NCI-H748 (cell line): ENCODE measurements at regions not wholly inside any gene's neighbourhood (a gene's known extent, or its start where the extent isn't known, plus 50 kb on each side); places are given as distances from the start of the nearest gene placed in this dataset.
"Not testable (repeated sequence)": the region's sequence is repeated elsewhere in the genome, so short reads cannot be mapped to it uniquely, and the experiment has no call there.

ENCODE experiments used
- DNase-seq: peaks from one replicate; lab custom pipeline; 2025; ENCODE audit not compliant: unreplicated experiment; lab: John Stamatoyannopoulos, UW

DNA sequence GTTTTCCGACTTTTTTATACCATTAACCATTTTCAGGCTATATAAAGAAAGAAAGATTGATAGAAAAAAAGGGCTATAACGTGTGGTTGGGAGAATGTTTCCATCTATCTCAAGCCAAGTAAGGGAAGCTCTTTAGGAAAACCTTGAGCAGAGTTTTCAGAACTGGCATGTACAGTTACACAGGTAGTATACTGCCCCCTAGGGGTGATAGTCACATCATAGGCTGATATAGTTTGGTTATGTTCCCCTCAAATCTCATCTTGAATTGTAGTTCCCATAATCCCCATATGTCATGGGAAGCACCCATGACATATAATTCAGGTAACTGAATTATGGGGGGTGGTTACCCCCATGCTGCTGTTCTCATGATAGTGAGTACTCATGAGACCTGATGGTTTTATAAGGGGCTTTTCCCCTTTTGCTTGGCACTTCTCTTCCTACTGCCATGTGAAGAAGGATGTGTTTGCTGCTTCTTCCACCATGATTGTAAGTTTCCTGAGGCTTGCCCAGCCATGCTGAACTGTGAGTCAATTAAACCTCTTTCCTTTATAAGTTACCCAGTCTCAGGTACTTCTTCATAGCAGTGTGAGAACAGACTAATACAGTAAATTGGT is 186.8 kb downstream of the TMA16 start:
- peak; percentile 56 for DNase-seq

DNA sequence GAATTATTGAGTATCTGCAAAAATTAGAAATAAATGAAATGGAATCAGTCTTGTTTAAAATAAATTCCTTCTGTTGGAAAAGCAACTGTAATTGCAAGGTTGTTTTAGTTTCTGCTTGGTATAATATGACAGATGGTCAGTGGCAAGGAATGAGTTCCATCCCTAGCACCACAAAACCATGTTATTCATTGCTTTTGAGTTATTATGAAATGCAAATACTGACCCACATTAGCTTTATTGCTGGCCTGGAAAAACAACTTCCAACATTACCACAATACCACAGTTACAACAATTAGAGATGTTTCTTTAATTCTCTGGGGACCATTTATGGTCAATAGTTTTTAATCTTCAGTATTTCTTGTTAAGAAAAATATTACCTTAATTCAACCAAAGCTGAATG is 194.4 kb downstream of the TMA16 start:
- no peak for DNase-seq

GRCh38 chr4:163693211-163693610 is 198.7 kb downstream of the TMA16 start:
- DNase-seq: no peak

GRCh38 chr4:163693776-163694175 is 199.3 kb downstream of the TMA16 start:
- DNase-seq: no peak

- DNase-seq: no peak
These were observed 199.9 kb downstream of the TMA16 start for GRCh38 chr4:163694385-163694784.

DNA sequence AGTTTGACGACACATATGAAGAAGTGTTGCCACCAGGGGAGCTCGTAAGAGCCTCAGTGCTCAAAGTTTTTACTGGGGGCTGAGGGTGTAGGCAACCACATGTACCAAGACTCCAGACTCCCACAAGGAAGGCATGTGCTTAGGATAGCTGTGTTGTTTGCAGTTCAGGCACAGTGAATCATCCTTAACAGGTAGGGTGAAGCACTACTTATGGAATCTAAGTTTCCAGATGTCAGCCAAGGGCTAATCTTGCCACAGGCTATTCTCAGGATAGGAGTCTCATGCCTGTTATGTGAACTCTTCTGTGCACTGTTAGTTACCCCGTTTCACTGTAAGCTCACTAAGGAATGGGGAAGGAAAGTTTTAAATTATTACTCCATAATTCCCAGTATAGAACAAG is 202.6 kb downstream of the TMA16 start:
- DNase-seq: no peak

- not testable (repeated sequence) for DNase-seq
These were observed 205.9 kb downstream of the TMA16 start for GRCh38 chr4:163700383-163700782.

DNA sequence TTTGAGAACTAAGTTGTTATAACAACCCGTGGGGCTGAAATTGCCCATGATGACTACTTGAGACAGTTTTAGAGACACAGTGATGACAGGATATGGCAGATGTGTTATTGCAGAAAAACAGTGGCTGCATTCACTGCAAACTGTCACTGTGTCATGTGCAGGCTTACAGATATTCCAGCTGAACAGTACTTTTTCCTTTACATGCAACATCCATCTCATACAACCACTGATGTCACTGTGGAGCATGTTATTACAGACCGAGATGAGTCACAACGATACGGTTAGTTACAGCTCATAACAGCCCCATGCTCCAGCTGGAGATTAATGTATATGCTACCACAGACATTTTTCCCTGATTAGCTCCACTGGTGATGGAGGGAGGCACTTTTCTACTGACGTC is 207.4 kb downstream of the TMA16 start:
- DNase-seq: peak; percentile 4

DNA sequence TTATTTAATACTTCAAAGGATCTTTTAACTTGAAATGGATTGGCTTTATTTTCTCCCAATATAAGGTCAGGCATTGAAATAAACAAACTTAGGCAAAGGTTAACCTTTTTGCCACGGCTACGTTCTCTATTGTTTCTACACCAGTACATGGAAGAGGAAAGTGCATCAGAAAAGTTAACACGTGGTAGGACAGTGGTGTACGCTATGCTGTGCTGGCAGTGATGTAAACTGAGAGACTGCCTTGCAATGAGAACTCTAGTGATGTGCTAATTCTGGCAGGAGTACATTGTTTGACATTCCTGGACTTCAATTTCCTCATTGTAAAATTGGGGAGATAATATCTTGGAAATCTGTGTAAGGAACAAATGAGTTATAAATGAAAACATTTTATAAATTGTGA is 208.2 kb downstream of the TMA16 start:
- no peak for DNase-seq

DNA sequence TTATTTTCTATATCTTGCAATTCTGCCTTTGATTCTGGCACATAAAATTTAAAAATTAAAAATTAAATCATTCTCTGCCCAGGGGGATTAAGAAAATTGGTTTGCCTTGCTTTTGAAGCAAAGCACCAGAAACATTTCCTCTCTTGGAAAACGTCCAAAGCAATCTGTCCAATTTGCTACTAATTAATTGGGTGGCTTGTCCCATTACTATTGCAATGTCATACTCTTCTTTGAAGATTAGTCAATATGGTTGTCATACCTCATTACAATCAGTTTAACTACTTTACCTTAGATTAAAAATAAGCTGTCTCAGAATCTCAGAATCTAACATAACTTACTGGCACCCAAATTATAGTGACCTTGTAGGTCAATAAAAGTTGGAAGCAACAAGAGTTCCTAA is 208.8 kb downstream of the TMA16 start:
- DNase-seq: no peak

DNA sequence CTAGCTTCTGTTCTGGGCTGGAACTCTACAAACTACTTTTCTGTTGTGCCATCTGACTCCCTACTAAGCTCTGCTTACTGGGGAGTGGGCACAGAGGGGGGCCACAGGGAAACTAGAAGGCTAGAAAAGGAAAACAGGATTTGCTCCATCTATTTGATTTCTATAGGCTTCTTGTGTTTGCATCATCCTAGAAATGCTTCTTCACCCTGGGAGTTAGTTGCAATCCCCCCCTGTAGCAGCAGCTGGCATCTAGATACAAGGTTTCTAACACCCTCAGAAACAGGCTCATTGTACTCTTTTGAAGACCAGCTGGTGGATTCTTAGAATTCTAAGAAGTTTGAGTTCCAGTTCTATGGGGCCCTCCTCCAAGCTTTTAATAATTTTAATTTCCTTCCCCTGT is 213.4 kb downstream of the TMA16 start:
- DNase-seq: no peak

GRCh38 chr4:163709601-163710000 is 215.1 kb downstream of the TMA16 start:
- no peak for DNase-seq

DNA sequence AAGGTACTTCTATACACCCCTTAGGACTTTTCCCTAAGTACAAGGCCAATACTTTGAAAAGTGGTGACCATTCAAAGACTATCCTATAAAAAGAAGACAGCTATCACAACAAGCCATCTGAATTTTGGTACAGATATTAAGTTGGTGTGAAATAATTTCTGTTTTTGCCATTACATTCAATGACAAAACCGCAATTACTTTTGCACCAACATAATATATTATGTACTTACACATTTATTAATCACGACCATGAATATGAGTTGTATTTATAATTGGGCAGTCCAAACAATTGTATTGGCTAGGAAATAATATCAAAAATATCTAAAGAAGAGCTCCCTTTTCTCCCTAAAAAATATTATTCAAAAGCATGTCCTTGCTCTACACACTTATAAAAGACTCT is 215.7 kb downstream of the TMA16 start:
- DNase-seq: no peak

GRCh38 chr4:163724495-163724894 is 230.0 kb downstream of the TMA16 start:
- DNase-seq: not testable (repeated sequence)

DNA sequence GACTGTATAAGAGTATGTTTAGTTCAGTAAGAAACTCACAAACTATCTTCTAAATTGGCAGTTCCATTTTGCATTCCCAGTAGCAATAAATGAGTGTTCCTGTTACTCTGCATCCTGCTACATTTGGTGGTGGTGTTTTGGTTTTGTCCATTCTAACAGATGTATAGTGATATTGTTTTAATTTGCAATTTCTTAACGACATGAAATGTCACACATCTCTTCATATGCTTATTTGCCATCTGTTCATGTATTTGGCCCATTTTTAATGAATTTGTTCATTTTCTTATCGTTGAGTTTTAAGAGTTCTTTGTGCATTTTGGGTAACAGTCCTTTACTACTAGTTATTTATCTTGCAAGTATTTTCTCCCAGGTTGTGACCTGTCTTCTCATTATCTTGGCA is 232.2 kb downstream of the TMA16 start:
- DNase-seq: no peak

- no peak for DNase-seq
These were observed 236.6 kb downstream of the TMA16 start for GRCh38 chr4:163731071-163731470.

DNA sequence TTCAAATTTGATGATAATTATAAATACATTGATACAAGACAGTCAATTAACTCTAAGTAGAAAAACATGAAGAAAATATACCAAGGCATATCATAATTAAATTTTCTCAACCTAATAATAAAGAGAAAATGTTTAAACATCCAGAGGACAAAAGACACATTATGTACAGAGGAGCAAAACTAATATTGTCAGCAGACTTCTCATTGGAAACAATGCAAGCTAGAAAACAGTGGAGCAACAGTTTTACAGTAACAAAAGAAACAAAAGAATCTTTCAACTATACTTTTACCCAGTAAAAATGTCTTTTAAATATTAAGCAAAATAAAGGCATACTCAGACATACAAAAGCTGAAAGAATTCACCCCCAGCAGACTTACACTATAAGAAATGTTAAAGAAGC is 238.0 kb downstream of the TMA16 start:
- DNase-seq: no peak

GRCh38 chr4:163736876-163737275 is 242.4 kb downstream of the TMA16 start:
- no peak for DNase-seq

DNA sequence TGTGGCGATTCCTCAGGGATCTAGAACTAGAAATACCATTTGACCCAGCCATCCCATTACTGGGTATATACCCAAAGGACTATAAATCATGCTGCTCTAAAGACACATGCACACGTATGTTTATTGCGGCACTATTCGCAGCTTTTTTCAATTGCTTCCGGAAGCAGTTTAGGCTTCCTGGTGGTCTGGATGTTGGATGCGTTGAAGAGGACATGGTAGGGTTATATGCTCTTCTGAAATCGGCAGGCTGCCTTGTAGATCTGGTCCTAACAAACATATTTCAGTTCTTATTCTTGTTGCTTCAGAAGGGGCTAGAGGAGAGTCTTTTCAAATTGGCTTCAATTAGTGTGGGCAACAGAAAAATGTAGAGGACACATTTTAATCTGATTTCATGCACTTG is 243.4 kb downstream of the TMA16 start:
- not testable (repeated sequence) for DNase-seq

DNA sequence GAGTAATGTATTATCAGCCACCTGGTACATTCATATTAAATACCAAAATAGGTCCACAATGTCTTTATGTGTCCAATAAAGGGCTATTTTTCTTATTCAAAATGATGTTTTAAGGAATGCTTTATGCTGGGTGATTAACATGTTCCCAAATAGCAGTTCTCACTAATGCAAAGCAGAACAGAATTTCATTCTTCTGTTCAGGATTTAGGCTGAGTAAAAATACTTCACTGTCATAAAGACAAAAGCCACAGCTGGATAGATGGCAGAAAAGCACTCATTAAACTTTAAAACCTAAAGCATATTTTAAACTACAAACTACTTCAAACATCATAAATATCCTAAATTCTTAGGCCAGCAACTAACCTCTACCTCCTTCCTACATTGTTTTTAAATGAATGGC is 244.0 kb downstream of the TMA16 start:
- no peak for DNase-seq

DNA sequence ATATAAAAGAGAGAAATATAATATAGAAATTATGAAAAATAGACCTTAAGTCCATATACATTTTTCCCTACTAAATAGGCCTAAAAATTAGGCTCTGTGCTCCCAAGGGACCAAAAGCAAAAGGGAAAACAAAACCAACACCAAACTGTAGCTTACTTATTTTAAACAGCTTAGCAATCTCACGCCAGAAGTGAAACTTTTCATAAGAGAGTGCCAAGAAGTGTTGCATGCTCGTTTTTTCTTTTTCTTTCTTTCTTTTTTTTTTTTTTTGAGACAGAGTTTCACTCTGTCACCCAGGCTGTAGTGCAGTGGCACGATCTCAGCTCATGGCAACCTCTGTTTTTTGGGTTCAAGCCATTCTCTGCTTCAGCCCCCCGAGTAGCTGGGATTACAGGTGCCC is 250.4 kb downstream of the TMA16 start:
- DNase-seq: no peak

DNA sequence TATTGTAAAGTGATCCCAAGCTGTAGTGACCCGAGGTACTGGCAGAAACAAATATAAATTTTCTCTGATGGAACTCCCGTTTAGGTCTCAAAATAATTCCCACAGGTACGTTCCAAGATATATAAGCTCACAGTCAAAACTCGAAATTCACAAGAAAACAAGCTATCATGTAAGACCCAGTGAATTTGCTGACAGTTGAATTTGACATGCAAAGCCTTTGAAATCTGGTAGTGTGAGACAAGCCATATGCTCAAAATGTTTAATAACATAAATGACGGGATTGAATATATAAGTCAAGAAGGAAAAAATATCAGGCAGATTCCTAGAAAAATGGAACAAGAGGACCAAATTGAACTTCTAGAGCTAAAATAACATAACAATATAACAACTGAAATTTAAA is 252.8 kb downstream of the TMA16 start:
- no peak for DNase-seq

GRCh38 chr4:163747886-163748285 is 253.4 kb downstream of the TMA16 start:
- DNase-seq: no peak

DNA sequence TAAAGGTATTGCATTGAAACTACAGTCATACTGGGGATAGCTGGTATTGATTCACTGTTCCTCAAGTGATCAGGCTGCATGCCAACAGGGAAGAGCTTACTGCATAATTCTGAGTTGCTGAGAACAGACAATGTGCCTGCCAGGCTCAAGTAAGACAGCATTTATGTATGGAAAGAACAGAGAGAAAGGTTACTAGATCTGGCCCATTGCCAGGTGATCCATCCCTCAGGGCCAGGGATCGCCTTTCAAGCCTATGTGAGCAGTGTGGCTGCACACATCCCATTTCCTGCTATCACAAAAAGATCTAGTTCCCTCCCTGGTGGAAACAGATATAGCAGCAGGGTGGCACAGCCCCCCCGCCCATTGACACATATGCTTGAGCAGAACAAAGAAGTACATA is 254.0 kb downstream of the TMA16 start:
- peak; percentile 96 for DNase-seq
